ENCODE measurements at regions not wholly inside any gene's neighbourhood (a gene's known extent, or its start where the extent isn't known, plus 50 kb on each side); places are given as distances from the start of the nearest gene placed in this dataset.

GRCh38 chr10:123472606-123473005, 193.5 kb upstream of the GPR26 start:
- CTCF ChIA-PET, result no interaction called here

GRCh38 chr10:123474700-123475099, 191.5 kb upstream of the GPR26 start:
- ChIA-PET CTCF (no interaction called here), POLR2A (no interaction called here)

More at GRCh38 chr10:123472606-123473005, 193.5 kb upstream of the GPR26 start:
- POLR2A ChIA-PET, result no interaction called here

- CTCF ChIA-PET, result no interaction called here
- POLR2A ChIA-PET, result no interaction called here
Measured at GRCh38 chr10:123475466-123475865, 190.7 kb upstream of the GPR26 start.

GRCh38 chr10:123478116-123478515, 188.0 kb upstream of the GPR26 start:
- ChIA-PET POLR2A (no interaction called here), CTCF (no interaction called here)

- ChIA-PET POLR2A (no interaction called here), CTCF (no interaction called here)
Measured at GRCh38 chr10:123479640-123480039, 186.5 kb upstream of the GPR26 start.

GRCh38 chr10:123480344-123480743, 185.8 kb upstream of the GPR26 start:
- POLR2A ChIA-PET, result no interaction called here
- CTCF ChIA-PET, result no interaction called here

- POLR2A ChIA-PET, result no interaction called here
- CTCF ChIA-PET, result no interaction called here
Measured at GRCh38 chr10:123480845-123481244, 185.3 kb upstream of the GPR26 start.

GRCh38 chr10:123484722-123485121, 181.4 kb upstream of the GPR26 start:
- CTCF ChIA-PET, result no interaction called here
- POLR2A ChIA-PET, result no interaction called here

- POLR2A ChIA-PET, result no interaction called here
- CTCF ChIA-PET, result no interaction called here
Measured at GRCh38 chr10:123485341-123485960, 180.7 kb upstream of the GPR26 start.

- ChIA-PET CTCF (no interaction called here), POLR2A (no interaction called here)
Measured at GRCh38 chr10:123488436-123488835, 177.7 kb upstream of the GPR26 start.

GRCh38 chr10:123491364-123491763, 174.8 kb upstream of the GPR26 start:
- CTCF ChIA-PET, result no interaction called here
- POLR2A ChIA-PET, result no interaction called here

GRCh38 chr10:123492016-123492415, 174.1 kb upstream of the GPR26 start:
- ChIA-PET POLR2A (no interaction called here), CTCF (no interaction called here)

GRCh38 chr10:123494301-123494808, 171.8 kb upstream of the GPR26 start:
- POLR2A ChIA-PET, result no interaction called here
- CTCF ChIA-PET, result no interaction called here

GRCh38 chr10:123496375-123496774, 169.8 kb upstream of the GPR26 start:
- POLR2A ChIA-PET, result no interaction called here

GRCh38 chr10:123496996-123497660, 169.0 kb upstream of the GPR26 start:
- ChIA-PET POLR2A (no interaction called here), CTCF (no interaction called here)

More at GRCh38 chr10:123496375-123496774, 169.8 kb upstream of the GPR26 start:
- CTCF ChIA-PET, result no interaction called here

GRCh38 chr10:123500110-123500509, 166.0 kb upstream of the GPR26 start:
- ChIA-PET POLR2A (no interaction called here), CTCF (no interaction called here)

- ChIA-PET CTCF (no interaction called here), POLR2A (no interaction called here)
Measured at GRCh38 chr10:123501148-123501547, 165.0 kb upstream of the GPR26 start.

- CTCF ChIA-PET, result no interaction called here
Measured at GRCh38 chr10:123502983-123503382, 163.2 kb upstream of the GPR26 start.

GRCh38 chr10:123506455-123506854, 159.7 kb upstream of the GPR26 start:
- CTCF ChIA-PET, result no interaction called here

More at GRCh38 chr10:123502983-123503382, 163.2 kb upstream of the GPR26 start:
- POLR2A ChIA-PET, result no interaction called here

GRCh38 chr10:123507298-123507697, 158.9 kb upstream of the GPR26 start:
- ChIA-PET CTCF (interaction anchor here (0.6 kb wide), 1 partner anchor 1274 kb away, joined by 4 read pairs; no protein-coding TSS in a partner anchor), POLR2A (no interaction called here)

More at GRCh38 chr10:123506455-123506854, 159.7 kb upstream of the GPR26 start:
- POLR2A ChIA-PET, result no interaction called here

GRCh38 chr10:123509338-123509737, 156.8 kb upstream of the GPR26 start:
- CTCF ChIA-PET, result no interaction called here

More at GRCh38 chr10:123509338-123509737, 156.8 kb upstream of the GPR26 start:
- POLR2A ChIA-PET, result no interaction called here
